ENCODE measurements at regions not wholly inside any gene's neighbourhood (a gene's known extent, or its start where the extent isn't known, plus 50 kb on each side); places are given as distances from the start of the nearest gene placed in this dataset.

- Histone ChIP-seq H3K27me3 (no peaks in the 10 kb centered on the region), H3K36me3 (no peaks in the 10 kb centered on the region), H3K4me3 (no peak overlapping the region), H3K4me1 (ENCODE audit: low read depth) (no peaks in the 10 kb centered on the region), H3K9me3 (ENCODE audit: low read depth) (no peaks in the 10 kb centered on the region), H3K27ac (no peak overlapping the region)
- no peak for DNase-seq (ENCODE audit: low read depth in 1 of 2, low spot score in 1 of 2)
- TF ChIP-seq CTCF (IDR thresholded peaks at IDR 0.05; ENCODE audit: low read depth, low read length), result no peak
Observed at GRCh38 chr10:130767116-130767730, 544.3 kb downstream of the TCERG1L start.

DNA sequence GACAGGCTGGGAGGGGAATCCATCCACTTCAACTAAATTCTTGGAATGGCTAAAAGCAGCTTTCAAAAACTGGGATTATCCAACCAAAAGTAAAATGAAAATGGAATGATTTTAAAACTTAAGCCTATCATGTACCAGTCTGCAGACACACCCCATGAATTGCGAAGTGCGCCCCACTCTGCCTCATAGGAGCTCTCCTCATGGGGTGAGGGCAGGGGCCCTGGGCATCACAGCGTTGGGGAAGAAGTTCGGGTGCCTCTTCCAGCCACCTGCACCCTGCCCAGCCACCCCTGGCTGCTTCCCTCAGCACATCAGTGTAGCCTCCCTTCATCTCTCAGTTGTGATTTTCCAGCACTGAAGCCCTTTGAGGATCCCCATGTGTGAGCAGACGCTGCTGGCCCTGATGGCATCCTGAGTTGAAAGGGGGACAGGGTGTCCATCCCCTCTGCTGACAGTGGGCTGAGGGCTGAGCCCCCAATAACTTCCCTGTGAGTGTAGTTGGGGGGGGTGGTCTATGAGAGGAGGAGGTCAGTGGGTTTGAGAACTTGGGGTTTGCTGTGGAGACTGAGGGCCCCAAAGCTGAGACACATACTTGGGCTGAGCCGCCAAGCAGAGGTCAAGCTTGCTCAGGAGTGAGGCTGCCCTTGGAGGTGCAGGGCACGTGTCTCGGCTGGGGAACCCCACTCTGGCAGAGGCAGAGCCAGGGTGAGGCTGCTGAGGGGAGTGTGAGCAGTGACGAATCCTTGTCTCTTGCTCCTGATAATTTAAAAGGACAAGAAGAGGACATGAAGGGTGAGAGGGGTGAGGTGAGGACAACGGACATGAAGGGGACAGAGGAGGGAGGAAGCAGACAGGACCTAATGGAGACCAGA lies 542.1 kb downstream of the TCERG1L start:
- H3K36me3 ChIP-seq, result no peaks in the 10 kb centered on the region
- no peaks in the 10 kb centered on the region for H3K27me3 ChIP-seq
- H3K27ac ChIP-seq, result no peak overlapping the region
- H3K4me1 ChIP-seq (ENCODE audit: low read depth), result no peaks in the 10 kb centered on the region
- no peak for TF ChIP-seq CTCF (IDR thresholded peaks at IDR 0.05; ENCODE audit: low read depth, low read length)
- H3K9me3 ChIP-seq (ENCODE audit: low read depth), result no peaks in the 10 kb centered on the region
- no peak overlapping the region for H3K4me3 ChIP-seq
- DNase-seq (ENCODE audit: low read depth in 1 of 2, low spot score in 1 of 2), result no peak

DNA sequence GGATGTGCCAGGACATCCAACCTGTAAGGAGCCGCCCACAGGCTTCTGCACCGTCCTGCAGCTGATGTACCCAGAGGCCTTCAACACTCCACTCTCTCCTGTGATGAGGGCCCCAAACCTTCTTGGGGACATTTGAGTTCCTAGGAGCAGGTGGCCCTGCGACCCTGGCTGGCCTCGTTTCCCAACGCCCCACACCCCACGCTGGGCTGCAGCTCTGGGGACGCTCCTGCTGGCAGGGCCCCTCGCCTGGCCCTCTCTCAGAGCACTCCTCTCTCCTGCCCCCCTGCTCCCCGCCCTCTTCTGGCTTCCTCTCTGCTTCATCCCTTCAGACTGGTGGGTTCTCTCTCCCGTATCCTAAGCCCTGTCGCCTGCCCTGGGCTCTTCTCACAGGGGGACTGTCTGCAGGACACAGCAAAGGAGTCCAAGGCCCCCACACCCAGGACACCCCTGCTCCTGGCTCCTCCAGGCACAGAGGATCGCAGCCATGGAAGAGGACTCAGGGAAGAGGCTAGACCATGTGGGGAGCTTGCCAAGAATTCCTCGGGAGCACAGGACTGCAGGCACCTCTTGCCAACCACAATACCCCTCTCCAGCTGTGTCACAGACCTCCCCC lies 541.4 kb downstream of the TCERG1L start:
- Histone ChIP-seq H3K36me3 (no peaks in the 10 kb centered on the region), H3K9me3 (ENCODE audit: low read depth) (no peaks in the 10 kb centered on the region), H3K4me1 (ENCODE audit: low read depth) (no peaks in the 10 kb centered on the region), H3K27me3 (no peaks in the 10 kb centered on the region), H3K4me3 (no peak overlapping the region), H3K27ac (no peak overlapping the region)
- DNase-seq (ENCODE audit: low read depth in 1 of 2, low spot score in 1 of 2), result no peak
- TF ChIP-seq CTCF (IDR thresholded peaks at IDR 0.05; ENCODE audit: low read depth, low read length), result no peak

GRCh38 chr10:130771491-130771946 lies 540.0 kb downstream of the TCERG1L start:
- H3K27me3 ChIP-seq, result no peaks in the 10 kb centered on the region
- H3K4me1 ChIP-seq (ENCODE audit: low read depth), result no peaks in the 10 kb centered on the region
- no peak overlapping the region for H3K4me3 ChIP-seq
- H3K27ac ChIP-seq, result no peak overlapping the region
- H3K9me3 ChIP-seq (ENCODE audit: low read depth), result no peaks in the 10 kb centered on the region
- H3K36me3 ChIP-seq, result no peaks in the 10 kb centered on the region
- TF ChIP-seq CTCF (IDR thresholded peaks at IDR 0.05; ENCODE audit: low read depth, low read length), result no peak
- DNase-seq (ENCODE audit: low read depth in 1 of 2, low spot score in 1 of 2), result no peak

- H3K9me3 ChIP-seq (ENCODE audit: low read depth), result no peaks in the 10 kb centered on the region
- H3K4me3 ChIP-seq, result no peak overlapping the region
- no peak for TF ChIP-seq CTCF (IDR thresholded peaks at IDR 0.05; ENCODE audit: low read depth, low read length)
- no peaks in the 10 kb centered on the region for H3K36me3 ChIP-seq
- no peaks in the 10 kb centered on the region for H3K4me1 ChIP-seq (ENCODE audit: low read depth)
- no peaks in the 10 kb centered on the region for H3K27me3 ChIP-seq
- H3K27ac ChIP-seq, result no peak overlapping the region
- no peak for DNase-seq (ENCODE audit: low read depth in 1 of 2, low spot score in 1 of 2)
Observed at GRCh38 chr10:130772056-130772455, 539.5 kb downstream of the TCERG1L start.
